IPS DF 19.7 (cell line): ENCODE measurements at regions not wholly inside any gene's neighbourhood (a gene's known extent, or its start where the extent isn't known, plus 50 kb on each side); places are given as distances from the start of the nearest gene placed in this dataset.

ENCODE experiments used
- DNase-seq: peaks from one replicate; pipeline ENCODE4 v3.0.0-alpha.2; 2013; ENCODE audit warnings: low read depth, low spot score

DNA sequence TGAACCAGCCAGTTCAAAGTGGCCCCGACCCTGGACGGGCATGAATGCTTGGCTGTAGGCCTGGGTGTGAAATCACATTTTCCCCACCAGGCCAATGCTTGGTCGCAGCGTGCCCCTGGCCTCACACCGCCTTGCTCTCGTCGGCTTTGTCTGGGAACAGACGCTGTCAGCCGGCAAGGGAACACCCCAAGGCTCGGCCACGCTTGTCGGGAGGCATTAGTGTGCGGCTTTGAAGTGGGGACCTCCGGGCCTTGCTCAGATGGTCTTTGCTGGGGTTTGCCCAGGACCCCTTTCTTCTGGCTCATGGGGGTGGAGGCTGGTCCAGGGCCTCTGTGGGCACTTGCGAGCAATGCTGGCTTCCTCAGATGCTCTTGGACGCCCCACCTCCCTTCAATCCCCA lies 79.1 kb downstream of the INHBB start:
- no peak for DNase-seq

DNA sequence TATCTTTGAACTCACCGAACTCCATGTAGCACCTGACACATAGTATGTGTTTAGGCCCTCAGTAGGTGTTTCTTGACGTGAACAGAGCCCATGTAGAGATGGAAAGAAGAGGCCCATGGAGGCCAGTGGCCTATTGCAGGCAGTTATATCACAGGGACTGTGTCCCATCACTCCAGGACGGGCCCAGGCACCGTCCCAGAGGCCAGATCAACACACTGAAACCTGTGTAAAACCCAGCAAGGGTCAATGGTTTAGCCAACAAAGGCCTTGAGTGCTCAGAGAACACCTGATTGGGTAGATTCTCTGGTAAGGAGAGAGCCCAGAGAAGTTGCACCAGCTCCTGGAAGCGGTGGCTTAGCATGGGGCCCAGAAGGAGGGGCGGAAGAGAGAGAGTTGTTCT lies 82.8 kb downstream of the INHBB start:
- no peak for DNase-seq

DNA sequence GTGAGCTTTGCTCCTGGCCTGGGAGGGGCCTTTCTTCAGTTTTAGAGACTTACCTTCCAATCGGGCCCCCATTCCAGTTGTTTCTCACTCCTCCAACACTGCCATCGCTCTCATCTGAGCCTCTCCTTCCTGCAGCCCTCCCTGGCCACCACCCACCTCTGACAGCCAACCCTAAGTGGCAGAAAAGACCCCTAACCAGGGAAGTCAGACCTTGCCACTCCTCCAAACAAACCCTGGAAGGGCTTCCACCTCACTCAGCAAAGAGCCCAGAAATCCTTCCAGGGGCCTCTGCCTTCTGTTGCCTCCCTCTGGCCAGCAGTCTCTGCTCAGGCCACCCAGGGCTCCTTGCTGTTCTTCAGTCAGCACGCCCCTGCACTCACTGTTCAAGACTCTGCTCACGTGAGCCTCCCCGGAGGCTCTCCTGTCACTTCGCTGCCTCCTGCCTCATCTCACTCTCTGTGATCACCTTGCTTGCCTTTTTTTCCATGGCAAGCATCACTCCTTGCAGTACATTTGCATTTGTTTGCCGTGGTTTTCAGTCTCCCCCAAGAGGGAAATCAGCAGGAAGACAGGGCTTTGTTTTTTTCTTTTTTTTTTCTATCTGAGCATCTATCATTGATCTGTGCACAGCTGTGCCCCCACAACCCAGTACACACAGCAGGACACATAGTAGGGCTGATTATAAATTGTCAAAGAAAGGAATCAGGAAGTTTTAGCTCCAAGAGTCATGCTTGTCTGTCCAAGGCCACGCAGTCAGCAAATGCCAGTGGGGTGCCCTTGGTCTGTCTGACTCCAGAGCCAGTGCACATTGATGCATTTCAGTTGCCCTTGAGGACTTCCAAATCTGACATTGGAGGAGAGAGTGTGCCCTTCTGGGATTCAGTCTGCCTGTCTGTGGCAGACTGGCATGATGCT lies 83.9 kb downstream of the INHBB start:
- DNase-seq = peak; percentile 45

DNA sequence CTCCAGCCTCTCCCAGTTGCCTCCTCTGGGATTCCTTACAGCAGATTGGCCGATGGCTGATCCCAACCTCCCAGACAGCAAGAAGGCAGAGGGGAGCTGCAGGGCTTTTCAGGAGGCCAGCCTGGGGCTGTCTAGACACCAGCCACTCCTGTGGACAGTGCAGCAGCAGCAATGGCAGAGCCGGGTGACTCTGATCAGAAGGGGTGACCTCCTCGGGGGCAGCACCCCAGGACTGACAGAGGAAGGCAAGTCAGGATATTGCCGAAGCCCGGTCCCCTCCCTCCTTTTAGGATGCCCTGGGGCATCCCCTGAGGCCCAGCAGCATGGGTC lies 84.5 kb downstream of the INHBB start:
- no peak for DNase-seq

DNA sequence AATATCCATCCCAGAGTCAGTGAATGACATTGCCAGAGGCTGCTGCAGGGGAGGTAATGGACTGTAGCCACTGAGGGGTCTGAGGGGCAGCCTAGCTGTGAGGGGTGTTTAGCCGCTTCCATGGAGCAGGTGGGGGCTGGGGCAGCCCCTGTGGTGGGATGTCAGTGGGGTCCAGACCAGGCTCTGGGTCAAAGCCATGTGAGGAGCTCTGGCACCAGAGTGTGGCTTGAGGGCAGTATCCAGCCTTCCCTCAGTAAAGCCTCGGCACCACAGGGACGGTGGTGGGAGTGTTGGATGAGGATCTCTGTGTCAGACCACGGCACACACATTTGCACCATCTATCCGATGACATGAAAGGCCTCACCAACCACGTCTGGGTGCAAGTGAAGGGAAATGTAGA lies 85.0 kb downstream of the INHBB start:
- DNase-seq = no peak

DNA sequence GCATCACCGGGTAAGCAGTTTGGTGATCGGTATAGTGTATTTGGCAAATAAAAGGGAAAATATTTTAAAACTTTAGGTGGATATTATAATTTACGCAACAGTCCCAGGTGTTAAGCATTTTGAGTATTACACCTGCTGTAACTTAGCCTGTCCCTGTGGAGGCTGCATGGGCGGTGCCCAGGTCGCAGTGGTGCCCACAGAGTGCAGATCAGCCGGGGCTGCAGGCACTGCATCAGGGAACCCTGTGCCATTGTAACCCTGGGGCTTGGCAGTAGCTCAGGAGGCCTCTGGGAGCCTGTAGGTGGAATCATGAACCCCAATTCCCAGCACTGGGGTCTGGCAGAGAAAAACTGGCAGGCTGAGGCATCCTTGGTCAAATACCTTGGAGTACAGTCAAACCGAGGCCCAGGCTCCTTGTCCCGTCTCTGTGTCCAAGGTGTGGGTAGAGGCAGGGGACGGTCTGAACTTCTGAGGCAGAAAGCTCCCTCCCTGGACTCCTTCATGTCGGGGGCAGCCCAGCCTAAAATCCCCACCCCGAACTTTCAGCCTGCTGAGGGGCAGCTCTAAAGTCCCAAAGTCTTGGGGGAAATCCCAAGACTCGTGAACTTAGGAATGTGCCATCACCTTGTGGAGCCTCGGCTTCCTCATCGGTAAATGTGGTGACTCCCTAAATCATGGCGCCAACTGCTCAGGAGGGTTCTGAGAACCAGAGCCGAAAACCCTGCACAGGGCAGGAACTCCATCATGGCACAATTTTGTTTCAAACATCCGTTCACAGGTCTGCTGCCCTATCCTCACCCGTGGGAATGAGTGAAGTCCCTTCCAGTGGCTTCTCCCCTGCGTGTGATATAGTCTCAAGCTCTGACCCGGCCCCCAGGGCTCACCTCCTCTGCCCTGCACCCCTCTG lies 85.7 kb downstream of the INHBB start:
- no peak for DNase-seq

DNA sequence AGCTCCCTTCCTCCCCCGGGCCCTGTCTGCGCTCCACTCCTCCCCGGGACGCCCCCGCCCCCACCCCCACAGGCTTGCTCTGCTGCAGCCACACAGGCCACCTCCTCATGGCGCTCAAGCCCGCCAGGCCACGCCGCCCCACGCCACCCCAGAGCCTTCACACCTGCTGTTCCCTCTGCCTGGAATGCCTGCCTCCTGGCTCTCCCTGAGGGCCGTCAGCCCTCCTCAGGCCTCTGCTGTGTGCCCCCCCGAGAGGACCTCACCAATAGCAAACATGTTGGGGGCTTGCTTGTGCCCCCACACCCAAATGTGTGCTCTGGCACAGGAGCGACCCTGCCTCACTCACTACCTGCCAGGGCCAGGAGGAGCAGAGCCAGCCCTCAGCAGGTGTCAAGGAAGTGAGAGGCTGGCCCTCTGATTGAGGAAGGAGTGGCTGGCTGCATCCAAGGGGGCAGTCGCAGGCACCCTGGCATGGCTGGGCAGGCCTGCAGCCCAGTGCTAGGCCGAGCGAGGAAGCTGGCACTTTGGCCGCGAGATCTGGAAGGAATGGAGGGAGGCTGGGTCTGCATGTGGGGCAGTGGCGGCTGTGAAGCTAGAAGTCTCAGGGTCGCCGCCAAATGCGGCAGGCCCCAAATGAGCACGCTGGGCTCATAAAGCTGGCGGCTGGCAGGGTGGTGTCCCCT lies 86.5 kb downstream of the INHBB start:
- DNase-seq = no peak

DNA sequence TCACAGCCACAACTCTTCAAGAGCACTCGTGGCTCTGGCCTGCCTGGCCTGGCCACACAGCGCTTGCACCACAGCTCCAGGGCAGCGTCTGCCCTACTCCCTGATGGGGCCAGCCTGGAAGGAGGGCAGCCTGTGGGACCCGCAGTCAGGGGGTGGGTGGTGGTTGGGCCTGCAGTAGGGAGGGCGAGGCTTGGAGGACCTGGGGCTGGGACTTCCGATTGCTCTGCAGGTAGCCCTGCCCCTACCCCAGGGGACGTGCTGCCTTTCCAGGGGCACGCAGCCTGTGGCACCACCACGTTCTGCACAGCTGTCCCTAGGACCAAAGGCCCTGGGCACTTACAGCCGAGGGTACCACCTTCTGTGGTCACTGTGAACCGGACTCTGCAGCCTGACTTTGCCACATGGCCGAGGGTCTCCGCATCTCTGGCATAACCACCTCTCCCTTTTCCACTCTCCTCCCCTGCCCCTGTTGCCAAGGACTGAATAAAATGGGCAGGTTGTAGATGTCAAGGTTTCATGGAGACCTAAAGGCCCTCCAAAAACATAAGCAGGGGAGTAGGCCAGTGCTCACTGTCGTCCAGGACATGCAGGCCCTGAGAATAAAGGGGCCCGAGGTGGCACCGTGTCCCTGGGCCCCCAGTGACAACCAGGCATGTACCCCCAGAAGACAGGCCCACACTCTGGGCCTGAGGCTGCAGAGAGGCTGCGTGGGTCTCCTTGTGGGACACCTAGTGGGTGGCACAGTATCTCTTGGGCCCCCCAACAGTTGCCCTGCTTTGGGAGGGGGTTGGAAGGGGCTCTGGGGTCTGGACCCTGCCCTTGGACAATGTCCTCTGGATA lies 87.3 kb downstream of the INHBB start:
- no peak for DNase-seq

DNA sequence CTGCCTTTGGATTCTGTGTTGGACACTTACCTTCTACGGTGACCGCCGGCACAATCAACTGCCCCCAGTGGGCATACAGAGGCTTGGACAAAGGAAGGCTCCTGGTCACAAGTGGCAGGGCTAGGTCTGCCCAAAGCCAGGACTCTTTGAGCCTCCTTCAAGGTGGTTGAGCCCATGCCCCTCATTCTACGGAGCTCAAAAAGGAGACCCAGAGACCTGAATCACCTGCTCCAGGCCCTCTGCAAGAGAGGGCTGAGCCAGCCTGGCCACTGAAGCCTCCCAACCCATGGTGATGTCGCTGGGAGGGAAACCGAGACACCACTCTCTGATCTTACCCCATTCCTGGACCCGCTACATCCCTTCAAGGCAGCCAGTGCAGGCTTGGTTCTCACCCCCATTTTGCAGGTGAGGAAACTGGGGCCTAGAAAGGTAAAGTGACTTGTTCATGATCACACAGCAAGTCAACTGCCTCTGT lies 87.9 kb downstream of the INHBB start:
- no peak for DNase-seq

DNA sequence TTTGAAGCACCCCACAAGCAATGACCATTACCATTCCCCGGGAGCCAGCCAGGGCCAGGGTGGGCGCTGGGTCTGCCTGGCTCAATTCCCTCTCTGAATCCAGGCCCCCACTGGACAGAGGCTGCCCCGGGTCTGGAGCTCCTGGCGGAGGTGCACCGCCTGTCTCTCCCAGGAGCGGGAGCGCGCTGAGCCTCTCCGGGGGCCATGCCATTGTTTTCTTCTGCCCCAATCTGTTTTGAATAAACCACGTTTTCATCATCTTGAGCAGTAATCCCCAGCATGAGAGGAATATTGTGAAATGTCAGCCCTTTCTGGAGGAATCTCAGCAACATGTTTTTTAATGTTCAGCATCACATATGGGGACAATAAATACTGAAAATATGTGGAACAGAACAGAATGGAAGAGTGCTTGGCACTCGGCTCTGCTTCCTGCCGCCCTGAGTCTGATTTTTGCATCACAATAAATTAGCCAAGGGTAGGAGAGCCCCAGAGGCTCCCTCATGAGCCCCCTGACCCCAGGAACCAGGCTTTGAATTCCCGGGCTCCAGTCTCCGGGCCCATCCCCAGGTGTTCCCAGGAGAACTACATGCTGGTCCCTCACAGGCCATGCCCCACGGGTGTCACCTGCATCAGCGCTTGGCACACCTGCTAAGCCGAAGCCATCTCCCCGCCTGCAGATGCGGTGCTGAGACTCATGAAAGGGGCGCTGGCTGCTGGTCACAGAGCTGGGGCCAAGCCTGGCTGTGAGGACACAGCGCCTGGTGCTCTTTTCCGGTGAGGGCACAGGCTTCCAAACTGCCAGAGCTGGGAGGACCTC lies 88.8 kb downstream of the INHBB start:
- DNase-seq = no peak

DNA sequence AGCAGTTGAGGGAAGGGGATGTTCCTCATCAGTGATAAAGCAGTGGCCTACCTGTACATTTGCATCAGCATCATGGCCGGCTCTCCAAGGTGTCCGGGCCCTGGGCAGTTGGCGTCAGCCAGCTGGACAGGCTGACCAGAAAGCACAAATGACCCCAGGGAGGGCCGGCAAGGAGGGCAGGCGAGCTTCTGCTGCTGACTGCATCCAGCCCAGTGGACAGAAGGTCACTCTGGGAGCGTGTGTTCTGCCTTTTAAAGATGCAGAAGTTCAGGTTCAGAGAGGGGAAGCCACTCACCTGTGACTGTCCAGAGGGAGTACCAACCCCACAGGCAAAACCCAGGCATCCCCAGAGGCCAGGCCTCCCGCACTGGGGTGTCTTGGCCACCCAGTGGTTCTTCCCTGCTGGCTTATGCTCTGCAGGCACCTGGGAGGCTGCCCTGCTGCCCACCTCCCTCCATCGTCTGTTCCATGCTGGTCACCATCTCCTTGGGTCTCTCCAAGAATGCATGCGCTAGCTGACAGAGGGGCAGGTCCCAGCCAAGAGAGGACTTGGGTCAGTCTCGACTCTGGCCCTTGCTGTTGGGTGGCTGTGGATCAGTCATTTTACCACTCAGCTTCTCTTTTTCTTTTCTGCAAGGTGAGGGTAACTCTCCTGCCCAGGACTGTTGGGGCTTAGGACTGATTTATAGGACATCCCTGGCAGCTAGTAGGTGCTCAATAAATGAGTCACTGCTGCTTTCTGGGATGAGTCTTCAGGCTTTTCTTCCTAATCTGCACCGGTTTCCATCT lies 89.9 kb downstream of the INHBB start:
- no peak for DNase-seq

DNA sequence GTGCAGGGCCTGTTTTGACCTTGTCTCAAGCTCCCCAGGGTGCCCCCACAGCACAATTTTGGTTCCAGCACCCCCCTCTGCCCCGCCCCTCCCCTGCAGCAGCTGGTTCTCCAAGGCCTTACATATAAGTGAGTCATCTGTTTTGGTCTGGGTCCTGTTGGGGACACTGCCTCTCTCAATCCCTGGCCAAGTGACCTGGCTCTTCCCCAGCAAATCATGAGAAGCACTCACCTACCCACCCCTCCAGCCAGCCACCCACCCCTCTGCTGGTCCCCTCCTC lies 90.5 kb downstream of the INHBB start:
- no peak for DNase-seq

DNA sequence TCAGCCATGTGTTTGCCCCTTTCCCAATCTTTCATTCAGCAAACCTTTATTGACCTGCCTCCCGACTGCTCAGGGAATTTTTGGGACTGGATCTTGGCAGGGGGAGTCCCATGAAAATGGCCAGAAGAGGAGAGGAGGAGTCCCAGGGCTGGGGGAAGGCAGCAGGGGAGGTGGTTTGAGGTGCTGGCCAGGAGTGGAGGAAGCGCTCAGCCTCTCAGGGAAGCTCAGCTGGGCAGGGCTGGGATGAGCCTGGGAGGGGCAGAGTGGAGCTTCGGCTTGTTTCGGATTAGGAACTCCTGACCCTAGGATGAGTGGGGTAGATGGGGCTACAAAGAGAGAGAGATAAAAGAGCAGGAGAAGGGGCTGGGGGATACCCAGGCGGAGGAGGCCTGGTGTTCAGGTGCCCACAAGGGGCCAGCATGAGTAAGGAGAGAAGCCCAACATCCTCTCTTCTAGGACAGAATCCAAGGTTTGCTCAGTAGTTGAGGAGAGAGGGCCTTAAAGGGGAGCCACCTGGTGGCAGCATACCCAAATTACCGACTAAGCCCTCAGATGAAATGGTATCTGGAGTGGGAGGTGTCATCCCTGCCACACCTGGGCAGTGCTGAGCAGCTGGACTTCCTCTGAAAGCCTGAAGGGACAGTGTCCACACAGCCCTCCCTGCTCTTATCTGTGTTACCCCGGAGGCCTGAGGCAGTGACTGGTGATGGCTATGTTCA lies 91.1 kb downstream of the INHBB start:
- DNase-seq = peak; percentile 78

DNA sequence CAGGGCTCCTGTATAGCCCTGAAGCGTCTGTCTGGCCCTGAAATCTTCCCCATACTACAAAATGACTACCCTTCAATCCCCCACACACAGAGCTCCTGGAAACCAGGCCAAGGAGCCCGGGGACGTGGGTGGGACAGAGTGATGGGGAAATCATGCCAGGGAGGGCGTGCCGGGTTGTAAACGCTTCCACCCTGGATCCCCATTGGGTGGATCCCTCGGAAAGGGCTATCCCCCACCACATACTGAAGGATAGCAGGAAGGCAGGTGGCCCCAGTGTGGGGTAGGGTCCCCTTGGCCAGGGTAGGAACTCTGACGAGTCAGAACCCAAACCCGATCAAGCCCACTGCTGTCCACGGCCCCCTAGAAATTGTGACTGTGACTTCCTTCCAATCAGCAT lies 91.7 kb downstream of the INHBB start:
- DNase-seq = no peak

DNA sequence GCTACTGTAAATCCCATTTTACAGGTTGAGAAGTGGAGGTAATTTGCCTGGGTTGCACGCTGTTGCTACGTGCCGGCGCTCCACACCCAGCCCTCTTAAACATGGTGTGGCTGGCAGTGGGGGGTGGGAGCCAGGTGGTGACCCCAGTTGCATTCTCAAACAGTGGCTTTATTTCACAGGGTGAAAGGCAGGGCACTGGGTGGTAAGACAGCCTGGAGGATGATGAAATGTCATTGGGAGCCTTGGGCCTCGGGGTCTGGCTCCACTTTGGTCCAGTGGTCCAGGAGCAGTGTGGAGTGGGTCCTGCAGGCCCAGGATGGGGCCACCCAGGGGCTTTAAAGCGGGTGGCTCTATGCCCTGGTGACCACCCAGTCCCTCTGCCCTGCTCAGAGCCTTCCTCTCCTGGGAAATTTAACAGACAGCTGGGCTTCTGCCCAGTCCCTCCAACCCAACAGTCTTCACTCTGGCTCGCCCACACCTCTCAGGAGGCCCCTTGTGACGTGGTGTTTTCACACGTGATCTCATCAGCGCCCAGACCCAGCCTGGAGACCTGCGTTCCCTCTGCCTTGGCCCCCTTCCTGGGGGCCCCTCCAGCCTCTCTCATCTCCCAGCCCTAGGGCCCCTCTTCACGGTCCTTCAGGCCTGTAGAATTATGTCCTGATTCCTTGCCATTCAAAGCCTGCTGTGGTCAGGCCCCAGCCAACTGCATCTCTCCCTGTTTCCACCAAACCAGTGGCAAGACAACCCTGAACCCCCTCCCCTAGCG lies 92.5 kb downstream of the INHBB start:
- no peak for DNase-seq

DNA sequence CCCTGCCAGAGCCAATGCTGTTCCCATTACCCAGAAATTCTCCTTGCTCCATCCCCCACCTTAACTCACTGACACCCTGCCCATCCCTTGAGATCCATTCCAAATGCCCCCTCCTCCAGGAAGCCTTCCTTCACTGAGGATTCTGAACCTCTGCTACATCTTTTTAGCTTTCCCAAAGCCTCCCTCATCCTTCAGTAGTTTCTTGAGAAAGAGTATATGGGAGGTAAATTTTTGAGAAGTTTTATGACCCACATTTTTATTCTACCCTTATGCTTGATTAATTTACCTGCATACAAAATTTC lies 93.1 kb downstream of the INHBB start:
- no peak for DNase-seq

DNA sequence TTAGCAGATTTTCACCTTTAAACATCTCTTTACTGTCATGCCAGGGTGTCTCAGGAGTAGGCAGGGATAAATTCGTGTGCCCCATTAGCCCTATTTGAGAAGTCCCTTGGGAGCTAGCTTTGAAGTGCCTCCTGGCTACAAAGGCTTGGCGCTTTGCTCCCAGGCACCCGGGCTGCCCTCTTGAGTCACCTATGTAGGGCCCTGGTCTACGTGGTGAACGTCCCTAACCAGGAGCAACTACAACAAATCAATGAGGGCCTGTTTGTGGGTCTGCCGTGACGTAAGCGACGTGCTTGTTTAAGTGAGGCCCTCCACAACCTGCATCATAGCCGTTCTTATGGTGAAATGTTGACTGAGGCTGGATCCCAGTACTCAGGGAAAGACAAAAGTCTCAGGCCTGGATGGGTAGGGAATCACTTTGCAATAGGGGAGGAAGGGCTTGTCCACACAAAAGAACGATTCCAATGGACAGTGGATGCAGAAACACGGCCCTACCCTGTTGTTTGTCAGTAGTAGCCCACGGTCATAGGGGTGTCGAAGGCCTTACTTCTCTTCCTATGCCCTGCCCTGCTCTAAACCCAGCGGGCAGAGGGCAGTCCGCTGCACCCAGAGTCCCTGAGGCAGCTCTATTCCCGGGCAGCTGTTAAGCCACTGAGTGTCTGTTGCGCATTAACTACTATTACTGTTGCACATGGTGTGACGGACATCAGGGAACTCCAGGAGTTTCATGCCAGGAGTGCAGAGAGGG lies 93.9 kb downstream of the INHBB start:
- DNase-seq = no peak
